HG02798 (cell line): ENCODE measurements at regions not wholly inside any gene's neighbourhood (a gene's known extent, or its start where the extent isn't known, plus 50 kb on each side); places are given as distances from the start of the nearest gene placed in this dataset.
"Not testable (repeated sequence)": the region's sequence is repeated elsewhere in the genome, so short reads cannot be mapped to it uniquely, and the experiment has no call there.

Experiments
- ATAC-seq: cut with Tn5 transposase; IDR thresholded peaks from one replicate; pipeline ENCODE4 v1.9.1; 2021; ENCODE audit warnings: mild to moderate bottlenecking; ENCODE audit not compliant: unreplicated experiment, poor library complexity

- not testable (repeated sequence) for ATAC-seq
These were observed 1488.2 kb downstream of the KHDRBS2 start for GRCh38 chr6:60797831-60798230.

- not testable (repeated sequence) for ATAC-seq
These were observed 1496.4 kb downstream of the KHDRBS2 start for GRCh38 chr6:60789601-60790000.

GRCh38 chr6:60782698-60783464 is 1503.1 kb downstream of the KHDRBS2 start:
- not testable (repeated sequence) for ATAC-seq

- ATAC-seq = not testable (repeated sequence)
These were observed 1506.4 kb downstream of the KHDRBS2 start for GRCh38 chr6:60779591-60779990.

- not testable (repeated sequence) for ATAC-seq
These were observed 1518.1 kb downstream of the KHDRBS2 start for GRCh38 chr6:60767791-60768499.

GRCh38 chr6:60765331-60765730 is 1520.7 kb downstream of the KHDRBS2 start:
- not testable (repeated sequence) for ATAC-seq

GRCh38 chr6:60763464-60764080 is 1522.5 kb downstream of the KHDRBS2 start:
- ATAC-seq = not testable (repeated sequence)

GRCh38 chr6:60760928-60761327 is 1525.1 kb downstream of the KHDRBS2 start:
- ATAC-seq = not testable (repeated sequence)

- ATAC-seq = not testable (repeated sequence)
These were observed 1526.7 kb downstream of the KHDRBS2 start for GRCh38 chr6:60759149-60759825.

- ATAC-seq = not testable (repeated sequence)
These were observed 1527.3 kb downstream of the KHDRBS2 start for GRCh38 chr6:60758725-60759124.

GRCh38 chr6:60754879-60755278 is 1531.1 kb downstream of the KHDRBS2 start:
- ATAC-seq = no peak

- ATAC-seq = not testable (repeated sequence)
These were observed 1535.5 kb downstream of the KHDRBS2 start for GRCh38 chr6:60750353-60751081.

GRCh38 chr6:60747765-60748556 is 1538.1 kb downstream of the KHDRBS2 start:
- ATAC-seq = not testable (repeated sequence)

GRCh38 chr6:60737764-60738425 is 1548.1 kb downstream of the KHDRBS2 start:
- peak; percentile 64 for ATAC-seq

- not testable (repeated sequence) for ATAC-seq
These were observed 1548.7 kb downstream of the KHDRBS2 start for GRCh38 chr6:60737315-60737714.

GRCh38 chr6:60723935-60724334 is 1562.1 kb downstream of the KHDRBS2 start:
- not testable (repeated sequence) for ATAC-seq

- no peak for ATAC-seq
These were observed 1590.8 kb downstream of the KHDRBS2 start for GRCh38 chr6:60695232-60695631.

GRCh38 chr6:60687085-60687484 is 1598.9 kb downstream of the KHDRBS2 start:
- no peak for ATAC-seq
